ENCODE measurements at regions not wholly inside any gene's neighbourhood (a gene's known extent, or its start where the extent isn't known, plus 50 kb on each side); places are given as distances from the start of the nearest gene placed in this dataset.

GRCh38 chr22:47569389-47570299, 807.2 kb downstream of the TBC1D22A start:
- Histone ChIP-seq H3K36me3 (ENCODE audit: low read depth) (no peaks in the 10 kb centered on the region), H3K9me3 (ENCODE audit: severe bottlenecking) (no peaks in the 10 kb centered on the region), H3K4me1 (ENCODE audit: insufficient read depth, poor library complexity, severe bottlenecking) (no peaks in the 10 kb centered on the region), H3K4me3 (ENCODE audit: severe bottlenecking) (no peak overlapping the region), H3K27ac (ENCODE audit: poor library complexity, severe bottlenecking) (no peak overlapping the region), H3K27me3 (ENCODE audit: insufficient read depth, poor library complexity, severe bottlenecking) (no peaks in the 10 kb centered on the region)
- DNase-seq (ENCODE audit: low spot score): no peak
- ATAC-seq (ENCODE audit: low read depth): no peak
- TF ChIP-seq CTCF (IDR thresholded peaks at IDR 0.05; ENCODE audit: poor library complexity, severe bottlenecking): no peak

- ATAC-seq (ENCODE audit: low read depth) (no peak), DNase-seq (ENCODE audit: low spot score) (no peak)
- Histone ChIP-seq H3K27ac (ENCODE audit: poor library complexity, severe bottlenecking) (no peak overlapping the region), H3K4me3 (ENCODE audit: severe bottlenecking) (no peak overlapping the region), H3K36me3 (ENCODE audit: low read depth) (no peaks in the 10 kb centered on the region), H3K4me1 (ENCODE audit: insufficient read depth, poor library complexity, severe bottlenecking) (no peaks in the 10 kb centered on the region), H3K9me3 (ENCODE audit: severe bottlenecking) (no peaks in the 10 kb centered on the region), H3K27me3 (ENCODE audit: insufficient read depth, poor library complexity, severe bottlenecking) (no peaks in the 10 kb centered on the region)
- TF ChIP-seq CTCF (IDR thresholded peaks at IDR 0.05; ENCODE audit: poor library complexity, severe bottlenecking): no peak
Measured at GRCh38 chr22:47568700-47569099, 806.2 kb downstream of the TBC1D22A start.

- no peaks in the 10 kb centered on the region for H3K4me1 ChIP-seq (ENCODE audit: insufficient read depth, poor library complexity, severe bottlenecking)
- ATAC-seq (ENCODE audit: low read depth) (no peak), DNase-seq (ENCODE audit: low spot score) (no peak)
- no peaks in the 10 kb centered on the region for H3K36me3 ChIP-seq (ENCODE audit: low read depth)
- no peaks in the 10 kb centered on the region for H3K27me3 ChIP-seq (ENCODE audit: insufficient read depth, poor library complexity, severe bottlenecking)
- no peak overlapping the region for H3K27ac ChIP-seq (ENCODE audit: poor library complexity, severe bottlenecking)
- TF ChIP-seq CTCF (IDR thresholded peaks at IDR 0.05; ENCODE audit: poor library complexity, severe bottlenecking): no peak
- H3K4me3 ChIP-seq (ENCODE audit: severe bottlenecking): no peak overlapping the region
- no peaks in the 10 kb centered on the region for H3K9me3 ChIP-seq (ENCODE audit: severe bottlenecking)
Measured at GRCh38 chr22:47567126-47568090, 805.0 kb downstream of the TBC1D22A start.

- Histone ChIP-seq H3K27me3 (ENCODE audit: insufficient read depth, poor library complexity, severe bottlenecking) (no peaks in the 10 kb centered on the region), H3K4me3 (ENCODE audit: severe bottlenecking) (no peak overlapping the region), H3K36me3 (ENCODE audit: low read depth) (no peaks in the 10 kb centered on the region), H3K4me1 (ENCODE audit: insufficient read depth, poor library complexity, severe bottlenecking) (no peaks in the 10 kb centered on the region), H3K27ac (ENCODE audit: poor library complexity, severe bottlenecking) (no peak overlapping the region), H3K9me3 (ENCODE audit: severe bottlenecking) (no peaks in the 10 kb centered on the region)
- ATAC-seq (ENCODE audit: low read depth) (no peak), DNase-seq (ENCODE audit: low spot score) (no peak)
- no peak for TF ChIP-seq CTCF (IDR thresholded peaks at IDR 0.05; ENCODE audit: poor library complexity, severe bottlenecking)
Measured at GRCh38 chr22:47566491-47566890, 804.0 kb downstream of the TBC1D22A start.
